NT2/D1 (cell line): ENCODE measurements at regions not wholly inside any gene's neighbourhood (a gene's known extent, or its start where the extent isn't known, plus 50 kb on each side); places are given as distances from the start of the nearest gene placed in this dataset.

ENCODE experiments used
- DNase-seq: peaks from one replicate; pipeline ENCODE4 v3.0.0-alpha.2; 2011; ENCODE audit warnings: low read depth, low spot score
- H3K27me3 ChIP-seq: 2 replicates; pipeline ENCODE4 v1.6.0; 2011; ENCODE audit warnings: mild to moderate bottlenecking; ENCODE audit not compliant: insufficient read length, insufficient read depth
- H3K36me3 ChIP-seq: 2 replicates; pipeline ENCODE4 v1.6.1; 2011; ENCODE audit warnings: mild to moderate bottlenecking, low read length, mixed read lengths; ENCODE audit not compliant: insufficient read depth, insufficient read length
- H3K4me1 ChIP-seq: 2 replicates; pipeline ENCODE4 v1.5.1; 2011; ENCODE audit not compliant: insufficient read depth, insufficient read length
- H3K4me3 ChIP-seq: 2 replicates; pipeline ENCODE4 v1.5.1; 2011; ENCODE audit warnings: low read depth; ENCODE audit not compliant: insufficient read length
- H3K9ac ChIP-seq: 2 replicates; pipeline ENCODE4 v1.6.0; 2011; ENCODE audit warnings: low read depth; ENCODE audit not compliant: insufficient read length
- H3K9me3 ChIP-seq: 2 replicates; pipeline ENCODE4 v1.5.1; 2011; ENCODE audit warnings: mild to moderate bottlenecking, low read length; ENCODE audit not compliant: insufficient read depth
- SUZ12 ChIP-seq: IDR thresholded peaks from 2 replicates; pipeline ENCODE4 v1.6.1; 2011; ENCODE audit not compliant: insufficient read length, insufficient read depth; ENCODE audit errors: extremely low read depth
- YY1 ChIP-seq: IDR thresholded peaks from 2 replicates; pipeline ENCODE4 v1.6.1; 2011; ENCODE audit not compliant: insufficient read length, insufficient read depth
- ZNF274 ChIP-seq: IDR thresholded peaks from 2 replicates; pipeline ENCODE4 v1.6.1; 2011; ENCODE audit warnings: mild to moderate bottlenecking, low read depth, low read length

DNA sequence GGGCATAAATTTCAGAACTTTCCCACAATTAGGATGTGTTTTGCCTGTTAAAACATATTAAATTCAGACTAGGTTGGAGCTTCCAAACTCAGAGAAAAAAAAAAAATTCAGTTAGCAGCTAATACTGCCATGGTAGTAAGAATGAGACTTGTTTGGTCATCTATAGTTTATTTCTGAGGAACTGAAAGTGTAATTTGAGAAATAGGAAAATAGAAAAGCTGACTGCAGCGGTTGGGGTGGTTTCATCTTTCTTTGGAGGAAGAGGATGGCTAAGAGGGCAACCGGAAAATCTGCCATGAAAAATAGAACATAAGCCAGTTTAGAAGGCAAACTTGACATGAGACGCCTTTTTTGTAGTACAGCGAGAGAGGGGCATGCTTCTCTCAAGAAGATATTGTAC is 371.2 kb upstream of the ROBO2 start:
- no peaks in the 10 kb centered on the region for H3K4me1 ChIP-seq
- TF ChIP-seq SUZ12 (no peak), ZNF274 (no peak), YY1 (no peak)

DNA sequence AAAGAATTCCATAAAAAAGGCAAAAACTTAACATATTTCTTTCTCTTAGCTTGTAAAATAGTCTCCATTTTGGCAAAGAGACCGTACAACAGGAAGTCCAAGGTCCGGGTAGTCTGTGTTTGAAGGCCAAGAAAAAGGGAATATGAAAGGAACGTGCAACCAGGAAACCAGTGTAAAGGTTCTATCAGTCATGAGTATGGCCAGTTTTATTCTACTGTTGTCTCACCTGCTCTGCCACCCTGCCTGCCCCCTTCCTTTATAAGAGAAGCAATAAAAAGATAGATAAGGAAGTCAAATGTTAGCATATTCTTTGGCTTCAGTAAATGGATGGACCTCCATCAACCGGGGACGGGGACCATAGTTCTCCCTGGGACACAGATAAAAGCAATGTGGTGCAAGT is 370.6 kb upstream of the ROBO2 start:
- no peaks in the 10 kb centered on the region for H3K36me3 ChIP-seq
- no peaks in the 10 kb centered on the region for H3K27me3 ChIP-seq
- no peak overlapping the region for H3K9ac ChIP-seq
- H3K4me1 ChIP-seq, result no peaks in the 10 kb centered on the region
- DNase-seq, result no peak
- H3K4me3 ChIP-seq, result no peak overlapping the region
- TF ChIP-seq ZNF274 (no peak), SUZ12 (no peak)
- peaks cover 9% of the 10 kb centered on the region; the same call in 1 of the 2 replicates for H3K9me3 ChIP-seq

More for the DNA sequence above, 371.2 kb upstream of the ROBO2 start:
- H3K9ac ChIP-seq, result no peak overlapping the region
- no peaks in the 10 kb centered on the region for H3K36me3 ChIP-seq
- H3K27me3 ChIP-seq, result no peaks in the 10 kb centered on the region
- peaks cover 12% of the 10 kb centered on the region for H3K9me3 ChIP-seq
- no peak overlapping the region for H3K4me3 ChIP-seq
- no peak for DNase-seq

DNA sequence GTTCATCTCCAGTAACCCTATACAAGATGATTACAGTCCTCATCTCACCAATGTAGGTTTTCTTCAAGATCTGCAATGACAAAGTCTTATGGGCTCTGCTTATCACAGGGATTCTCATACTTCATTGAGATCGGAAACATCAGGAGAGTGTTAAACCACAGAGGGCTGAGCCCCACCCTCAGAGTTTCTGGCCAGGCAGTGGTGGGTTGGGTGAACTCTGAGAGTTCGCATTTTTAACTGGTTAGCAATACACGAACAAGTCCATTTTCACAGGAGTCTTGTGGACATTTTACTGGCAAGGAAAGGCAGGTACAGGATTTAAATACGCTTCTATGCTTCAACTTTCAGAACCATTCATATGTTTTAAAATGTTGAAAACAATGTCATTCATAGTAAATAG is 366.7 kb upstream of the ROBO2 start:
- no peak overlapping the region for H3K9ac ChIP-seq
- H3K4me1 ChIP-seq, result no peaks in the 10 kb centered on the region
- DNase-seq, result no peak
- no peaks in the 10 kb centered on the region for H3K36me3 ChIP-seq
- no peak overlapping the region for H3K4me3 ChIP-seq
- H3K27me3 ChIP-seq, result no peaks in the 10 kb centered on the region
- H3K9me3 ChIP-seq, result no peaks in the 10 kb centered on the region
- TF ChIP-seq ZNF274 (no peak), SUZ12 (no peak), YY1 (no peak)

DNA sequence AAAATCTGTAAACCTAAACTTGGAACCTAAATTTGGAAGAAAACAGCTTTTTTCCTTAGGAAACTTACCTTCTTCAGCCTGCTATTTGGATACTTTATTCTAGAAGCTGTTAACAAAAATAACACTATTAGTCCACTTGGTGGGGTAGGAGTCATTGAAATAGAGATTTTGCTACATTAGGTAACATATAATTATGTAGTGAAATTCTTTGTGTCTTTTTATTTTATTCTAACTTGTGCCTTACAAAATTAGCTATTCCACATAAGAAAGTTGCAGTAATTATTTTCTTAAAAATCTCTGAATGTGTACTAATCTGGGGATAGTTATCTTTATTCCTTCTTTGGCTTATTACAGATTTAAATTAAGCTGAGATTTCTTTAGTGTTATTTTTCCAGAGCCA is 360.4 kb upstream of the ROBO2 start:
- no peak overlapping the region for H3K9ac ChIP-seq
- TF ChIP-seq ZNF274 (no peak), YY1 (no peak), SUZ12 (no peak)
- no peaks in the 10 kb centered on the region for H3K27me3 ChIP-seq
- no peaks in the 10 kb centered on the region for H3K36me3 ChIP-seq
- H3K9me3 ChIP-seq, result no peaks in the 10 kb centered on the region
- no peaks in the 10 kb centered on the region for H3K4me1 ChIP-seq
- H3K4me3 ChIP-seq, result no peak overlapping the region
- DNase-seq, result no peak

DNA sequence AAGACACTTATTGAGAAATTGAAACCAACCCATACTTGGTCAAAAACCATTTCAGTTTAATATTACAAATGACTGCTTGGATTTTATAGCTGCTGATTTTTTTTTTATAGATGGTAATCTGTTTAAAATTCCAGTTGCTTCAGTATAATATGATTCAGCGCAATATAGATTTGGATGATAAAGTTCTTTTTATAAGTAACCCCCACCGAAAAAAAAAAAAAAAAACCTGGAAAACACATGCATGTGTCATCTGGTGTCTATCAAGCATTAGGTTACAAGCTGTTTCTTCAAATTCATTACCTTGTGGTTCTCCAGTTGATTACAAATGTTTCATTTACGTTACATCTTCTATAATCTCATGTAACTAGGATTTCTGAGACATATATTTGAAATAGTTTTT is 356.6 kb upstream of the ROBO2 start:
- no peak overlapping the region for H3K4me3 ChIP-seq
- H3K9me3 ChIP-seq, result no peaks in the 10 kb centered on the region
- no peaks in the 10 kb centered on the region for H3K4me1 ChIP-seq
- no peak overlapping the region for H3K9ac ChIP-seq
- no peaks in the 10 kb centered on the region for H3K27me3 ChIP-seq
- DNase-seq, result no peak
- TF ChIP-seq SUZ12 (no peak), ZNF274 (no peak), YY1 (no peak)
- no peaks in the 10 kb centered on the region for H3K36me3 ChIP-seq

DNA sequence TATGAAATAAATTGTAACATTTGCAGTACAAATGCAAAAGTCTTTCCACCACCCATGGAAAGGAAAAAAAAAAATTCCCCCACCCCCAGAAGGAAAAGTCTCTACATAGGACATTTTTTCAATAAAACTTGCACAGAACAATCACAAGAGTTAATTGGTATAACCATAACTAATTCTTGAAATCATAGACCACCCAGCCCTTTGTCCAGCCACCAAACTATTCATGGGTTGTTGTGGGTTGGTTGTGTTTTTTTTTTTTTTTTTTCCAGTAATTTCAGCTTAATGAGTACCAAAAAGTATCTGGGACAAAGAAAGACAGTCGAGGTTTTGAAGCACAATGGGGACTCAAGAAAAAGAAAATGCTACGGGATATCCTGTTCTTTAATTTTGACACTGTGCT is 355.0 kb upstream of the ROBO2 start:
- Histone ChIP-seq H3K4me3 (no peak overlapping the region), H3K36me3 (no peaks in the 10 kb centered on the region), H3K27me3 (no peaks in the 10 kb centered on the region), H3K9me3 (no peaks in the 10 kb centered on the region), H3K4me1 (no peaks in the 10 kb centered on the region), H3K9ac (no peak overlapping the region)
- no peak for TF ChIP-seq SUZ12
- no peak for TF ChIP-seq ZNF274
- DNase-seq, result no peak

DNA sequence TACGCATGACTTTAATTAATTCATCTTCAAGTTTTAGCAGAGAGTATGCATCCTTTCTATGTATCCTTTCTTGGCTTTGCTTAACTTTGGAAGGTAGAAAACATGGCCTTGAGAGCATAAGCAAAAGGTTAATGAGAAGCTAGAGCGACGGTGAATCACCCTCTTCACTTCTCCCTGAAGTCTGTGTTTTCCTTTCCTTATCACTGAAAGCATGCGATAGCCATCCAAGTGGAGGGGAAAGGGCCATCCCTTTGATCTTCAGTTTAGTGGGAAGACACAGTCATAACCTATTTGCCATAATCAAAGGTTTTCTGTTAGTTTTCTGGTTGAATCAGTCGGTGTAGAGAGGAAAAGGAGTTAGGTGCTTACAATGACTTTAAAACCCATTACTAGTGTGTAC is 354.0 kb upstream of the ROBO2 start:
- no peaks in the 10 kb centered on the region for H3K36me3 ChIP-seq
- H3K4me3 ChIP-seq, result no peak overlapping the region
- no peak for DNase-seq
- H3K9ac ChIP-seq, result no peak overlapping the region
- no peak for TF ChIP-seq YY1
- no peak for TF ChIP-seq ZNF274
- no peak for TF ChIP-seq SUZ12
- H3K9me3 ChIP-seq, result no peaks in the 10 kb centered on the region
- H3K27me3 ChIP-seq, result no peaks in the 10 kb centered on the region
- H3K4me1 ChIP-seq, result no peaks in the 10 kb centered on the region

DNA sequence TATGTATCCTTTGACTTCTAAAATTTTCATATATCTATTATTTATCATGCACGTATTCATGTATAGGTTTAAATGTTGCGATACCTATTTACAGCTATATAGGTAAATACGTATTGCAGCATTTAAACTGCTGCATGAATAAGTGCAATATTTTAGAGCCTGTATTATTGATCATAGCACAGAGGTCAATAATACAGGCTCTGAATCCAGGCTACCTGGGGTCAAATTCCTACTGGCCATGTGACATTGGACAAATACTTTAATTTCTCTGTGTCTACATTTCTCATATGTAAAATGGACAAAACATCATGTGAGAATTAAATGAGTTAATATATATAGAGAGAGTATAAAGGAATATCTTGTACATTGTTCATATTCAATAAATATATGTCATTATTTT is 352.9 kb upstream of the ROBO2 start:
- no peaks in the 10 kb centered on the region for H3K9me3 ChIP-seq
- no peak for DNase-seq
- H3K4me1 ChIP-seq, result no peaks in the 10 kb centered on the region
- H3K36me3 ChIP-seq, result no peaks in the 10 kb centered on the region
- TF ChIP-seq SUZ12, result no peak
- no peak for TF ChIP-seq YY1
- no peak for TF ChIP-seq ZNF274
- no peak overlapping the region for H3K9ac ChIP-seq
- no peaks in the 10 kb centered on the region for H3K27me3 ChIP-seq
- no peak overlapping the region for H3K4me3 ChIP-seq
